CD4-positive, alpha-beta T cell treated with Interleukin-17A for 1 hour (primary cell): ENCODE measurements at regions not wholly inside any gene's neighbourhood (a gene's known extent, or its start where the extent isn't known, plus 50 kb on each side); places are given as distances from the start of the nearest gene placed in this dataset.
"Not testable (repeated sequence)": the region's sequence is repeated elsewhere in the genome, so short reads cannot be mapped to it uniquely, and the experiment has no call there.

ENCODE experiments used
- DNase-seq: peaks from one replicate; pipeline ENCODE4 v3.0.0-alpha.2; 2020

GRCh38 chr2:95767531-95767930 lies 175.7 kb downstream of the TRIM43 start:
- DNase-seq: not testable (repeated sequence)

- not testable (repeated sequence) for DNase-seq
Measured at GRCh38 chr2:95767950-95768349, 176.1 kb downstream of the TRIM43 start.

GRCh38 chr2:95769256-95769655 lies 177.5 kb downstream of the TRIM43 start:
- DNase-seq: not testable (repeated sequence)

DNA sequence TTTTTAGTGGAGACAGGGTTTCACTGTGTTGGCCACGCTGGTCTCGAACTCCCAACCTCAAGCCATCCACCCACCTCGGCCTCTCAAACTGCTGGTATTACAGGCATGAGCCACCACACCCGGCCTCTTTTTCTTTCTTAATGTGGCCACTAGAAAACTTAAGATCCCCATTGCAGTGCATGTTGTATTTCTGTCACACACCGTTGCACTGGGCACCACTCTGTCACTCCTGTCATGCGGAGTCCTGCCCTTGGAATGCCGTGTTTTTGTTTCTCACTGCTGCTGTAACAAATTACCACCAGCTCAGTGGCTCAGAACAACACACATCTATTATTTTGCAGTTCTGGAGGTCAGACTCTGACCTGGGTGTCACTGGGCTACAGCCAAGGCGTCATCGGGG lies 178.9 kb downstream of the TRIM43 start:
- not testable (repeated sequence) for DNase-seq

DNA sequence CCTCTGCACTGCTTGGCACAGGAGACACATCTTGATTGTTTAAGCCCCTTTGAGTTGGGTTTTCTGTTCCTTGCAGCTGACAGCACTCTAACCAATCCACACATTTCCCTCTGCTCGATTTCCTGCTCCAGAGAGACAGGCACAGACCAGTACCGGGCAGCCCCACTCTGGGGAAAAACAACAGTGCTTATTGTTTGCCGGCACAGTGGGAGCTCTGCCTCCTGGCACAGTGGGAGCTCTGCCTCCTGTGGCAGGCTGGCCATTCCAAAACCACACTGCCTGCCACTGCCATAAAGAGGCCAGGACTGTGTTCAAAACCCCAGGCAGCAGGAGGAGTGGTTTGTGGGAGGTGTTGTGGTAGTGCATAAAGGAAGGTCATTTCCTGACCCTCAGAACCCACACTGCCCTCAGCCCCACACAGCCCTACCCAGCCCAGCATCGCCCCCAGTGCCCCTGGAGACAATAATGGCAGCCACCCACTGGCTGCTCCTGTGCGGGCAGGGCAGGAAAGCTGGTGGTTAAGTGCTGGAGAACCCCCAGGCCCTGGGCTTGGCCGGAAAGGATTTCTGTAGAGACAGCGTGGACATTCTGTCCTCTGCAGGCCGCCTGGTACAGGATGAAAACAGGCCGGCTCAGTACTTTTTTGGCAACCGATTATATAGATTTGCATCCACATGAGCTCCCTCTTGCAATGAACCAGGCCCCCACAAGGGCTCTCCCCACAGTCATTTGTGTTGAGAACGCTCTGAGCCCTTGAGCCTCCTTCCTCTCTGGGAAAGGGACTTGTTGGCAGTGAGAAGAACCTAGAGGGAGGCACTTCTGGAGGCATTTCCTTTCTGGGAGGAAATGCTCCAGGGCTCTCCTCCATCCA lies 182.8 kb downstream of the TRIM43 start:
- not testable (repeated sequence) for DNase-seq

GRCh38 chr2:95775193-95775531 lies 183.4 kb downstream of the TRIM43 start:
- DNase-seq: not testable (repeated sequence)
